ENCODE measurements at regions not wholly inside any gene's neighbourhood (a gene's known extent, or its start where the extent isn't known, plus 50 kb on each side); places are given as distances from the start of the nearest gene placed in this dataset.

- no peak for DNase-seq
- Histone ChIP-seq H3K4me2 (ENCODE audit: low read length) (no peak overlapping the region), H3K79me1 (ENCODE audit: low read length) (no peaks in the 10 kb centered on the region), H3K4me1 (ENCODE audit: control insufficient read depth in 1 of 2, insufficient read depth in 2 of 2, low read length in 2 of 2) (no peaks in the 10 kb centered on the region), H2AK5ac (ENCODE audit: low read length) (no peak overlapping the region), H2BK5ac (ENCODE audit: low read depth, low read length, poor library complexity) (no peak overlapping the region), H4K12ac (ENCODE audit: low read depth, low read length) (no peak overlapping the region), H4K91ac (ENCODE audit: low read depth, low read length) (no peak overlapping the region), H3K9ac (ENCODE audit: low read length) (no peak overlapping the region), H3K27me3 (ENCODE audit: insufficient read depth, low read length) (no peaks in the 10 kb centered on the region), H3K36me3 (ENCODE audit: control insufficient read depth in 1 of 2, insufficient read depth in 2 of 2, low read length in 2 of 2) (no peaks in the 10 kb centered on the region), H2AFZ (ENCODE audit: insufficient read depth, low read length, poor library complexity) (no peak overlapping the region), H2BK120ac (ENCODE audit: insufficient read depth, low read length, poor library complexity) (no peak overlapping the region), H3K9me3 (ENCODE audit: insufficient read depth, low read depth, low read length) (no peaks in the 10 kb centered on the region), H3K14ac (ENCODE audit: low read length) (no peak overlapping the region), H3K4me3 (ENCODE audit: low read depth, low read length) (no peak overlapping the region), H4K8ac (ENCODE audit: low read depth, low read length) (no peak overlapping the region), H3K4ac (ENCODE audit: low read depth, low read length) (no peak overlapping the region), H3K18ac (ENCODE audit: low read length) (no peak overlapping the region), H2BK12ac (ENCODE audit: low read length) (no peak overlapping the region), H3K79me2 (ENCODE audit: control insufficient read depth, insufficient read depth, low read length, poor library complexity) (no peaks in the 10 kb centered on the region), H3K23ac (ENCODE audit: low read length) (no peak overlapping the region), H3K27ac (ENCODE audit: low read depth, low read length) (no peak overlapping the region)
- no CpG with 5 or more reads among the region's 4 CpGs for WGBS (ENCODE audit: extremely low coverage, insufficient coverage, insufficient read length)
Measured at GRCh38 chr12:103050273-103050672, 92.8 kb downstream of the ASCL1 start.

- H3K79me1 ChIP-seq (ENCODE audit: low read length) = no peaks in the 10 kb centered on the region
- no peak overlapping the region for H4K8ac ChIP-seq (ENCODE audit: low read depth, low read length)
- H2BK5ac ChIP-seq (ENCODE audit: low read depth, low read length, poor library complexity) = no peak overlapping the region
- H3K9ac ChIP-seq (ENCODE audit: low read length) = no peak overlapping the region
- H3K4me3 ChIP-seq (ENCODE audit: low read depth, low read length) = no peak overlapping the region
- no peak overlapping the region for H4K12ac ChIP-seq (ENCODE audit: low read depth, low read length)
- H3K36me3 ChIP-seq (ENCODE audit: control insufficient read depth in 1 of 2, insufficient read depth in 2 of 2, low read length in 2 of 2) = no peaks in the 10 kb centered on the region
- no peak overlapping the region for H2AK5ac ChIP-seq (ENCODE audit: low read length)
- no peak for DNase-seq
- no peak overlapping the region for H2AFZ ChIP-seq (ENCODE audit: insufficient read depth, low read length, poor library complexity)
- H3K79me2 ChIP-seq (ENCODE audit: control insufficient read depth, insufficient read depth, low read length, poor library complexity) = no peaks in the 10 kb centered on the region
- H4K91ac ChIP-seq (ENCODE audit: low read depth, low read length) = no peak overlapping the region
- H3K18ac ChIP-seq (ENCODE audit: low read length) = no peak overlapping the region
- H3K4ac ChIP-seq (ENCODE audit: low read depth, low read length) = no peak overlapping the region
- H3K14ac ChIP-seq (ENCODE audit: low read length) = no peak overlapping the region
- H2BK120ac ChIP-seq (ENCODE audit: insufficient read depth, low read length, poor library complexity) = no peak overlapping the region
- no peaks in the 10 kb centered on the region for H3K9me3 ChIP-seq (ENCODE audit: insufficient read depth, low read depth, low read length)
- H3K27me3 ChIP-seq (ENCODE audit: insufficient read depth, low read length) = no peaks in the 10 kb centered on the region
- H3K4me1 ChIP-seq (ENCODE audit: control insufficient read depth in 1 of 2, insufficient read depth in 2 of 2, low read length in 2 of 2) = no peaks in the 10 kb centered on the region
- H3K23ac ChIP-seq (ENCODE audit: low read length) = no peak overlapping the region
- no peak overlapping the region for H3K27ac ChIP-seq (ENCODE audit: low read depth, low read length)
- no peak overlapping the region for H2BK12ac ChIP-seq (ENCODE audit: low read length)
- H3K4me2 ChIP-seq (ENCODE audit: low read length) = no peak overlapping the region
Measured at GRCh38 chr12:103053089-103053488, 95.6 kb downstream of the ASCL1 start.

- Histone ChIP-seq H4K12ac (ENCODE audit: low read depth, low read length) (no peak overlapping the region), H3K79me1 (ENCODE audit: low read length) (no peaks in the 10 kb centered on the region), H2BK12ac (ENCODE audit: low read length) (no peak overlapping the region), H3K27ac (ENCODE audit: low read depth, low read length) (no peak overlapping the region), H3K79me2 (ENCODE audit: control insufficient read depth, insufficient read depth, low read length, poor library complexity) (no peaks in the 10 kb centered on the region), H3K27me3 (ENCODE audit: insufficient read depth, low read length) (no peaks in the 10 kb centered on the region), H3K4ac (ENCODE audit: low read depth, low read length) (no peak overlapping the region), H3K9me3 (ENCODE audit: insufficient read depth, low read depth, low read length) (no peaks in the 10 kb centered on the region), H4K8ac (ENCODE audit: low read depth, low read length) (no peak overlapping the region), H4K91ac (ENCODE audit: low read depth, low read length) (no peak overlapping the region), H3K9ac (ENCODE audit: low read length) (no peak overlapping the region), H2AFZ (ENCODE audit: insufficient read depth, low read length, poor library complexity) (no peak overlapping the region), H2AK5ac (ENCODE audit: low read length) (no peak overlapping the region), H3K4me1 (ENCODE audit: control insufficient read depth in 1 of 2, insufficient read depth in 2 of 2, low read length in 2 of 2) (no peaks in the 10 kb centered on the region), H2BK120ac (ENCODE audit: insufficient read depth, low read length, poor library complexity) (no peak overlapping the region), H3K4me2 (ENCODE audit: low read length) (no peak overlapping the region), H3K36me3 (ENCODE audit: control insufficient read depth in 1 of 2, insufficient read depth in 2 of 2, low read length in 2 of 2) (no peaks in the 10 kb centered on the region), H3K23ac (ENCODE audit: low read length) (no peak overlapping the region), H3K18ac (ENCODE audit: low read length) (no peak overlapping the region), H2BK5ac (ENCODE audit: low read depth, low read length, poor library complexity) (no peak overlapping the region), H3K14ac (ENCODE audit: low read length) (no peak overlapping the region), H3K4me3 (ENCODE audit: low read depth, low read length) (no peak overlapping the region)
- no CpG with 5 or more reads among the region's 3 CpGs for WGBS (ENCODE audit: extremely low coverage, insufficient coverage, insufficient read length)
- no peak for DNase-seq
Measured at GRCh38 chr12:103073630-103074029, 116.2 kb downstream of the ASCL1 start.

GRCh38 chr12:103075848-103076247, 118.4 kb downstream of the ASCL1 start:
- no peaks in the 10 kb centered on the region for H3K4me1 ChIP-seq (ENCODE audit: control insufficient read depth in 1 of 2, insufficient read depth in 2 of 2, low read length in 2 of 2)
- no peak overlapping the region for H4K8ac ChIP-seq (ENCODE audit: low read depth, low read length)
- no peak overlapping the region for H3K14ac ChIP-seq (ENCODE audit: low read length)
- no peak overlapping the region for H2BK120ac ChIP-seq (ENCODE audit: insufficient read depth, low read length, poor library complexity)
- no peaks in the 10 kb centered on the region for H3K36me3 ChIP-seq (ENCODE audit: control insufficient read depth in 1 of 2, insufficient read depth in 2 of 2, low read length in 2 of 2)
- no peaks in the 10 kb centered on the region for H3K79me1 ChIP-seq (ENCODE audit: low read length)
- no peaks in the 10 kb centered on the region for H3K9me3 ChIP-seq (ENCODE audit: insufficient read depth, low read depth, low read length)
- no peak overlapping the region for H3K27ac ChIP-seq (ENCODE audit: low read depth, low read length)
- no peak overlapping the region for H2AK5ac ChIP-seq (ENCODE audit: low read length)
- no peak for DNase-seq
- no peak overlapping the region for H3K4ac ChIP-seq (ENCODE audit: low read depth, low read length)
- H3K18ac ChIP-seq (ENCODE audit: low read length) = no peak overlapping the region
- no peak overlapping the region for H3K23ac ChIP-seq (ENCODE audit: low read length)
- H4K12ac ChIP-seq (ENCODE audit: low read depth, low read length) = no peak overlapping the region
- no peak overlapping the region for H2BK12ac ChIP-seq (ENCODE audit: low read length)
- H4K91ac ChIP-seq (ENCODE audit: low read depth, low read length) = no peak overlapping the region
- no peaks in the 10 kb centered on the region for H3K27me3 ChIP-seq (ENCODE audit: insufficient read depth, low read length)
- H3K4me3 ChIP-seq (ENCODE audit: low read depth, low read length) = no peak overlapping the region
- H2AFZ ChIP-seq (ENCODE audit: insufficient read depth, low read length, poor library complexity) = no peak overlapping the region
- no CpG with 5 or more reads among the region's 2 CpGs for WGBS (ENCODE audit: extremely low coverage, insufficient coverage, insufficient read length)
- no peak overlapping the region for H2BK5ac ChIP-seq (ENCODE audit: low read depth, low read length, poor library complexity)
- H3K9ac ChIP-seq (ENCODE audit: low read length) = no peak overlapping the region
- no peak overlapping the region for H3K4me2 ChIP-seq (ENCODE audit: low read length)
- H3K79me2 ChIP-seq (ENCODE audit: control insufficient read depth, insufficient read depth, low read length, poor library complexity) = no peaks in the 10 kb centered on the region

All from trophoblast cell (in vitro differentiated cells and primary cell).